GM19324 (cell line): ENCODE measurements at regions not wholly inside any gene's neighbourhood (a gene's known extent, or its start where the extent isn't known, plus 50 kb on each side); places are given as distances from the start of the nearest gene placed in this dataset.

Experiments used
- ATAC-seq: cut with Tn5 transposase; IDR thresholded peaks from one replicate; pipeline ENCODE4 v1.9.1; 2021; ENCODE audit warnings: mild to moderate bottlenecking, moderate library complexity; ENCODE audit not compliant: unreplicated experiment, low FRiP score

DNA sequence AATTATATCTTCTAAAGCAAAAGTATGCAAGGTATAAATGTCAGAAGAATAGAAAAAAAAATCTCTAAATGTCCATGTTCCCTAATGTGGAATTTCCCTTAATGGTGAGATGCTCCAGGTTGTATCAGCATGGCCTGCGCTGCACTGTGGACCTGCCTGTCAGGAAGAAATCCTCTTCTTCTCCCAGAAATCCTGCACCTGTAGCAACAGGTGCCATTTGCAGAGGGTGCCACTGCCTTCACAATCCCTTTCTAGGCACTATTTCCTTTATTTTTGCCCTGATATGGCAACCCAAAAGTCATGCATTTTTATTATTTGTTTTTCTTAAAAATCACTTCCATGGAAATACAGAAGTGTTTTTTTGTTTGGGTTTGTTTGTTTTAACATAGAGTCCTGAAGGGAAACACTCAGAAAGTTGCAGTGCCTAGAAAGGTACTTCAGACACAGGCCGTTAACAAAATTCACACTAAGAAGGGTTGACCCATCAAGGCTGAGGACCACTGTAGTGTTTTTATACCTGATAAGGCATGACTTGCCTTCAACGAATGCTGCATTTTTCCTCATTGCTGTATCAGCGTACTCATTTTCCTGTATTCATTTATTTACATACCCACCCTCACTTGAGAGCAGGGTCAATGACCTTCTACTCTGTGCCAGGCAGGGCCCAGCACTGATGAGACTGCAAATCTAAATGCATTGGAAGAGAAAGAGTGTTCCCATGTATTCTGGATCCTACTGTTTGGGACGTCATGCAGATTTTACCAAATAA is 177.8 kb downstream of the SNX18 start:
- ATAC-seq = no peak

DNA sequence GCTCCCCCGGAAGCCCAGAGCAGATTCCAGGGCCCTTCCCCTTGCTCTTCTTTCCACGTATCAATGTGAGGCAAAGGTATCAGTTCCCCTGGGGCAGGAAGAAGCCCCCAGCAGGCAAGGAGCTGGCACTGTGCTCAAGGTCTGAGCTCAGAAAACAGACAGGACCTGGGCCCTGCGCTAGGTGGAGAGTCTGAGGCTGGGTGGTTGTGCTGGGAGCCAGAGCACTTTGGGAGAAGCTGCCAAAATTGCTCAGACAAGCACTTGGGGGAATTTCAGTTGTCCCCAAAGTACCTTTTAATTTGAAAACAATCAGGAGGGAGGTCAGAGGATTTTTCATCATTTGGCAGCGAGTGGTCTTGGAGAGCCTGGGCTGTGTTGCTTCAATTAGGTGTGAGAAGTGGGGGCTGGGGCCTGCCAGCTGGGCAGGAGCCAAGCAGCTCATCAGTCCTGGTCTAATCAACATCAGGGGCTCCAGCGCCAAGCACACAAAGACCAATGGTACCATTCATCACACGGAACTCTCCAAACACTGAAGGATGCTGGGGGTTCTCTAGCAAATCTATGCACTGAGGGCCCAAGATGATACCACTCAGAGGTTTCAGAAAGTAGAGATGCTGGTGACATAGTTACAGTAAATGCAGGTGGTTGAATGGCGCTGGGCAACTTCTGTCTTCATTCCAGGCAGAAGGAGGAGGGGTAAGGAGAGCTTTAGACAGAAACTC is 176.5 kb downstream of the SNX18 start:
- ATAC-seq = no peak

DNA sequence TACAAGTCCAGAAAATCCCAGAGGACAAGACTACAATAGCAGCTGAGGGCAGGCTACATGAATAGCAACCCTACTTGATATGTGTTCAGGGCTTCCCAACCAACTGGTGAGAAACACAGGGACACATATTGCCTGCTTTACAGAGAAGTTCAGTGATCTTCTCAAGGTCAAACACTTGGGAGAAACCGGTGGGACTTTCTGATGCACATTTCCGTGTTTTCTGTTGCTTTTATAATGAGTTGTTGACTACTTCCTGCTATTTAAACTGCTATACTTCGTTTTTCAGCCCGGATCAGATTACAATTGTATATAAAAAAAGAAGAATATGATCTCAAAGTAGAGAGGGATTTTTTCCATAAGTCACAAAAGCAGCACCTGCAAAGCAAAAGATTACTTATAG is 175.1 kb downstream of the SNX18 start:
- no peak for ATAC-seq

DNA sequence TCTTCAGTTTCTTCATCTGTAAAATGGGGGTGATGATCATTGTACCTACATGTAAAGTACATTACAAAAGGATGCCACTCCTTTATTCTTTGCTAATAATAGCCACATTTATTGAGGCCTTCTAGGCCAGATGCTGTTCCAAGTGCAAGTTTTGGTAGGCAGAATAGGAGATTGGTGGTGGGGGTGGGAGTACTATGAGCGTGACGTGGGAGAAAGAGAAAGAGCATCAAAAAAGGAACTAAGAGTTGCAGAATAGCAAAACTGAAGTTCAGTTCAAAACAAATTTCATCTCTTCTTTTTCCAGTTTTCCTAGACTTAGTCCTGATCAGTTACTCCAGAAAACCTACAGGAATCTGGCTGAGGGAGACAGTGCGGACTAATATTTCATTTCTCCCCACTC is 174.1 kb downstream of the SNX18 start:
- no peak for ATAC-seq

DNA sequence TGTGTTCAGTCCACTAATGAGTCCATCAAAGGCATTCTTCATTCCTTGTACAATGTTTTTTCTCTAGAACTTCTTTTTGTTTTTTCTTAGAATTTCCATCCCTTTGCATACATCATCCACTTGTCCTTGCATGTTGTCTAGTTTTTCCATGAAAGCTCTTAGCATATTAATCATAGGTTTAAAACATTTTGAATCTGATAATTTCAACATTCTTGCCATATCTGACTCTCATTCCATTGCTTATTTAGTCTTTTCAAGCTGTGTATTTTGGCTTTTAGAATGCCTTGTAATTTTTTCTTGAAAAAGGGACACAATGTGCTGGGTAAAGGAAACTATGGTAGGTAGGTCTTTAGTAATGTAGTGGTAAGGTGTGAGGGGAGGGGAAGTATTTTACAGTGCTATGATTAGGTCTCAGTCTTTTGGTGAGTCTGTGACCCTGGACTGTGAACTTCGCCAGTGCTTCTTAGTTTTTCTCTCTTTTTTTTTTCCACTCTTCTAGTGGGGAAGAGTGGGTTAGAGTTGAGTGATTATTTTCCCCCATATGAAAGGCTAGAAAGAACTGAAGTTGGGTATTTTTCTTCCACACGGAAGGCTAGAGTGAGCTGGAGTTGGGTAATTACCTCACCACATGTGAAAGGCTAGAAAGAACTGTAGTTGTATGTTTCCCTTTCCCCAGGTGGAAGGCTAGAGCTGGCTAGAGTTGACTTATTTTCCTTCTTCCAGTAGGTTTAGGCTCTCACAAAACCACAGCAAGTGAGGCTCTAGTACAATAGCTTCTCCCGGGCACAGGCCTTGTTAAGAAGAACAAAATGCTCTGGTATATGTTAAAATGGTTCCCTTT is 172.1 kb downstream of the SNX18 start:
- no peak for ATAC-seq

DNA sequence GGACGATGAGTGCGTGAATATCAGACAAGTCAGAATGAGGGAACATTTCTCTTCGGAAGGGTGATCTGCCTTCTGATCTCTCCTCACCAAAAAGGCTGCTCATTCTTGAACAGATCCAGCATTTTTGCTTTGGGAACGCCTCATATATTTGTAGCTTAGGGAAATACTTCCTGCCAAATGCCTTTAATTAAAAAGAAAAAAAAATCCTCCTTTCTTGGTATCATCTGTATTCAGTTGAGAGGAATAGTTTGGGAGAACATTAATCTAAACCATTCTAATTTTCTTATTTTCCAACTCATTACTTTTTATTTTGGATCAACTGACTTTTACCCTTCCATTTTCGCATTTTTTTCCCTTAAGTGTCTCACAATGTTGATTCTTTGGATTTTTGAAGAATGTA is 163.4 kb downstream of the SNX18 start:
- ATAC-seq = no peak

DNA sequence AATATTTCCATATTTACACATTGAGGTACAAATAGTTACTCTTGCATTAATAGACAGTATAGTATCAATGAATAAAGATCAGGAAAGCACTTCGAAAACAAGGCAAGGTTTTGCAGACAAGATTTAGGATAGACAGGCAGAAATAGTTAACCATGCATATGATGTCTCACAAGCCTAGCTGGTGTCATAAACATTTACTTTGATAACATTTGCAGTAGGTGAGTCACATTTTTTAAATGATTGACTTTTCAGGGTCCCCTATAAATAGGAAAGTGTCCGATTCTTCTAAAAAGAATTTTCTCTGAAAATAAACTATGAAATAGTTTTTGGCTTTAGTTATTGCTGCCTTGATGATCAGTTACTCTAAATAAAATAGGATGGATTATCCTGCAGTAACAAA is 162.1 kb downstream of the SNX18 start:
- no peak for ATAC-seq

DNA sequence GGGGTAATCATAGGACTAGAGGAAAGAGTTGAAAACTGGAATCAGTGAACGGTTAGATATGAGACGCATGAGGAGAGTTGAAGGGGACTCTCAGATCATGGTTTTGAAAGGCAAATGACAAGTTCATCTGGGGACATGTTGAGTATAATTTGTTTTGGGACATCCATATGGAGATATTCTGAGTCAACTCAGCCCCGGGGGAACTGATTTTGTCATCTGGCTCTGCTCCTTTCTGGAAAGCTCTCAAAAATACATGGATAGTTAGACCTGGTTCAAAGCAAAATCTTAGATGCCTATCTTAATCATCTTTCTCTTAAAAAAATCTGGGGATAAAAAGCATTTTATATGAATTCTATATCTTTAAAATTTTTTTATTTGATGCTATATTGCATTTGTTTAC is 161.2 kb downstream of the SNX18 start:
- no peak for ATAC-seq

DNA sequence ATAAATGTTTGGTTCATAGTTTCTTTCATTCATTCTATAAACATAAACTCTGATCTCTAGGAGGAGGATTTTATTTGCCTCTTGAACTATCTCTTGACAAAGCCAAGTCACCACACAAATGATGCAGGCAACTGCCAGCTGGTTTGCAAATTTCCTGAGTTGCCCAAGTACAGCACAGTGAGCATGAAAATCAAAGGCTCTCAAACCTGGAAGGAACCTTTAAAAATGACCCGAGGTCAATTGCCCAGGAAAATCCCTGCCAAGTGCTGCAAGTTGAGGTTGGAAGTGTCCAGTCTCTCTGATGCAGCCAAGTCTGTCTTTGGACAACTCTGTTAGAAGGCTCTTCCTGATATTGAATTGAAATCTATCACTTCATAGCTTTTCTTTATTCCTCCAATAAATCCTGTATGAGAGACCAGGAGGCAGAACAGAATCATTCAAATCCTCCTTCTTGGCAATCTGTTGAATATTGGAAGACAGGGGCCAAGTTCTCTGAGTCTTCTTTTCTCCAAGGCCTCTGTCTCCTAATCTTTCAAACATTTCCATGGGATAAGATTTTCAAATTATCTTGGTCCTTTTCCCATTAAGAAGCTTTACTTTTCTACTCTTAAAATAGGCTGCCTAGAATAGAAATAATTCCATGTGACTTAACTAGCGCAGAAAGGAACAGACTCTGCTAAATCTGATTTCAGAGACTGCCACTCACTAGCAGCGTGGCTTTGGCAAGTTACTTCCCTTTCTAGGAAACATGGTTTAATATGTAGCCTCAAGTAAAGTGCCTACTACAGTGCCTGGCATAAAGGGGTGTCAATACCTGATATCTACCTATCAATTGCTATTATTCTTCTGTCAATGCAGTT is 159.2 kb downstream of the SNX18 start:
- ATAC-seq = no peak

DNA sequence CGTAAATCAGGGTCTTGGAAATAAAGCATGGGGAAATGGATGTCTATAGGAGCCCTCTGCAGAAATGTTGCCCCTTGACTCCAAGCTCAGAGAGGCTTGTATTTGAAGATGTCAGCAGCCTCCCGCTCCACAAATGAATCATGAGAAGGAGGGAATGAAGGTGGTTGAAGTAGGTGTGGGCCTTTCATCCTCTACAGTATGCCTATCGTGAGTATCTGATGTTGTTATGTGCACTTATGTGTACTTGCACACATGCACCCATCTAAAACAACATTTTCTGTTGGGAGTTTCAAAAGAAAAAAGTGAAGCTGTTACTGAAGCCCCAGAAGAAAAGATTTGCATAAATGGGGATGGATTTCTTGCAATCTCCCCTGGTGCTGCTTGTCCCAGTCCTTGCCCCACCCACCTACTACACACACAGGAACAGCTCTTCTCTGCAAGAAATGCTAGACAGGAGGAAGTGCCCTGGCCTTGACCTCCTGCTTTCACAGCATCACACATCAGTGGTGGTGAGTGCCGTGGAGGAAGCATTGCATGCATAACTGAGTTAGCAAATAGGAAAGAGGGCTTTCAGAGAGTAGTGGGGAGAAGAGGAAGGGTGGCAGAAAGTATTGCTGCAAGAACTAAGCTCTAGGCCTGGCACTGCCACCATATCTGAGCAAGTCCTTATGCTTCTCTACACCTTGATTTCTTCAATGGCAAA is 156.1 kb downstream of the SNX18 start:
- peak; percentile 72 for ATAC-seq

DNA sequence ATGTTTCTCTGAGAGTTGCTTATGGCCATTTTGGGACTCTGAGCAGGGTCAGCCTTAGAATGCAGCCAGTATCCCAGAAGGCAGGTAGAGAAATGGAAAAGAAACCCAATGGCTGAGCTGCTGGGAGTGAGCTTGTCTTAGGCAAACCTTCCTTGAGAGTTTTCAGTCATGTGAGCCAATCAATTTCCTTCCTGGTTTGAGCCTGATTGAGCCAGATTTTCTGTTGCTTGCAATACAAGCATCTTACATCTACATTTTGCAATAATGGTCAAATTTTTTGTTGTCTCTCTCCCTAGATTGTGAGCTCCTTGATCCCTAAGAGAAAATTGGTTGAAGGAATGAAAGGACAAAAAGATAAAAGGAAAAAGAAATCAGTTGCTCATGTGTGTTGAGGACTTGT is 155.3 kb downstream of the SNX18 start:
- ATAC-seq = no peak

DNA sequence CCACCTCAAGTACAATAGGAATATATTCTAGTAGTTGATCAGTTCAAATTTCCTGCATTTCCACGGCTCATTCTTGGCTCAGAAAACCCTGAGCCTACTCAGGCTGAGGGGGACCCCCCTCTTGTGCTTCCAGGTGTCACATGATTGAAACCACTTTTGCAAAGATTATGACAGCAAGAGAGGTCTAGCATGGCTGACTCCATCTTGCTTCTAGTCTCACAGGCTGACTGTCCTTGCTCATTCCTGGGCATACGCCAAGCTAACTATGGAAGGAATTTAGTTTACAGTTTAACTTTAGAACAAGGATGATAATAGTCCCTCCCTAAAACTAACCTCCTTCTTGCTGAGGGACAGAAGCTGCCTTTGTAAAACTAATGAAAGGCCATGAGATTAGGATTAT is 154.1 kb downstream of the SNX18 start:
- ATAC-seq = no peak

DNA sequence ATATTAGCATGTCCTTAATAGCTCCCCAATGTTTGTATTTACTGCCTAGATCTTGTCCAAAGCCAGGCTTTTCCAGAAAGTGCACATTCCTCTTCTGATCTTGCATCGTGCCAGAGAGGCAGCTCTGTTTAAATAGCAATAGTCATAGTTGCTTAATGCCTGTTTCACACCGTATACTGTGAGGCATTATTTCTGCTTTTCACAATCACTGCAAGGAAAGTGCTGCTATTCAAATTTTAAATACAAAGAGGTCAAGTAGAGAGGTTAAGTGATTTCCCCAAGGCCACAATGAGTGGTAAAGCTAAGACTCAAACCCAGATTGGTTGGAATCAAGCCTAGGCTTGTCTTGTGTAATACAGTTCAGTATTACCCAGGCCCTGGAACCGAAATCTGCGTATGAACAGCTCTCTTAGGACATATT is 153.6 kb downstream of the SNX18 start:
- ATAC-seq = no peak

DNA sequence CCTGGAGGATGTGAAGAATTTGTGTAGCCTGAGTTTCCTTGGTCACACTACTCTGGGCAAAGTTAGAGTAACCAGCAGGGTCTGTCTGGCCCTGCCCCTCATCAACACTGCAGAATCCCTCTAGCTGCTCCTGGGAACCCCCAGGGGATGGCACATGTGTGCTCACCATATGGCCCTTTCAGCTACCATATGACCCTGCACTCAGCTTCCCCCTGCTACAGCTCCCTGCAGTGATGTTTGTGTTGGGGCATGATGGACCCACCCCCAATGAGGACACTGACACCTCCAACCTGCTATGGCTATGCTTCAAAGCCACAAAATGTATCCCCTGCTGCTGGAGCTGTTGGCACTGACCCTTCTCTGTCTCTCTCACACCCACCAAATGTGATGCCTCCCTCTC is 152.7 kb downstream of the SNX18 start:
- no peak for ATAC-seq

DNA sequence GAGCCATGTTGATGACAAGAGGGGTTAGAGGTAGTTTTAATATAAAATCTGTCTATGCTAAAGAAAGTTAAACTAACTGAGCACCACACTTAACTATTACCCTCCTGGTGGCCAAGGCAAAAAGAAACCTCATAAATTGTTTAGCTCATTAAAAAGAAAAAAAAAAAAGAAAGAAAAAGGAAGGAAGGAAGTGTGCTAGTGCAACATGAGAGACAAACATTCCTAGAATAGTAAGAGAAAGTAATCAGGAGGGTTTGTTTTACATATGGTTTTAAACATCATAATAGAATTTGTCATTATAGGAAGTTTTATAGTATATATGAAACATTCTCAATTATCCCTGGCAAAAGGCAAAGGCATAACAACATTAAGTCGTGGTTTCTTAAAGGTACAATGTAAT is 152.3 kb downstream of the SNX18 start:
- ATAC-seq = no peak

DNA sequence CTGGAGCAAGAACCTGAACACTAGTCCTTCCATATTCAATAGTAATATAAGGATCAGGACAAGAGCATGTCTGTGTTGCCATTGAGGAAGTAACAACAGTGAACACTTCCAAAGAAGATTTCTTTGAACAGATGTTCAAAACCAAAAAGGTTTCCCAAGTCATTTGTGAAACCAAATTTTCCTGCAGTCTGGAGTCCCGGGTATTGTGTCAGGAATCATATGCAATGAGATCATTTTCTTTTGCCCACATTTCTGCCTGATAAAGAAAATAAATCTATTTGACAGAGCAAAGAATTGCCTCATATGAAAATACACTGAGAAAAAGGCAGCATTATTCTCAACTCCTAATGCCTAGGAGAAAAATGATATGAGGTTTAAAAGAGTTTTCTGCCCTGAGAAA is 151.7 kb downstream of the SNX18 start:
- no peak for ATAC-seq

DNA sequence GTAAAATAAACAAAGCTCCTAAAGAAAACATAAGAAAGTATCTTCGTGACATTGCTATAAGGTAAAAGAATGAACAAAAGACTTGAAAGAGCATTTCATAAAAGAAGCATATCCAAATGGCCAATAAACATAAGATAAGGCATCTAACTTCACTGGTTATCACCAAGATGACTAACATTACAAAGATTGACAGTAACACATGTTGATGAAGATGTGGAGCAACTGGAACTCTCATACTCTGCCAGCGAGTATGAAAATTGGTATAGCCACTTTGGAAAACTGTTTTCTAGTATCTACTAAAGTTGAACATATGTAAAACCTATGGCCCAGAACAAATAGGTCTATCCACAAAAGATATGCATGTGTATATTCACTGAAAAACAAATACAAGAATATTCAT is 150.5 kb downstream of the SNX18 start:
- no peak for ATAC-seq

DNA sequence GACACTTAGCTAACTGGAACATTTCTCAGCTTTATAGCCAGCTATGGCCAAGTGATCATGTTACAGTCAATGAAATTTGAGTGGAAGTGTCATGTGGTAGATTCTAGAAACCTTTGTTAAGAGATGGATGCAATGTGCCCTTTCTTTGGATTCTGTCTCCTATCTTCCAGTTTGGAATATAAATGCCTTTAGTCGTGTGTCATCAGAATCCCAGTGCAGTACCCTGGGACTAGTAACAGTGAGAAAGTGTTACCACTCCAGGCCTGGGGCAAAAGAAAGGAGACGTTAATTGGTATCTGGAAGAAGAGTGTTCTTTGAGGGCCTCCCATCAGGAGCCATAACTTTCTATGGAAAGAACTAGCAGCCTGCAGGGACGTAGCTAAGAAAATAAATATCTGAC is 149.6 kb downstream of the SNX18 start:
- no peak for ATAC-seq

DNA sequence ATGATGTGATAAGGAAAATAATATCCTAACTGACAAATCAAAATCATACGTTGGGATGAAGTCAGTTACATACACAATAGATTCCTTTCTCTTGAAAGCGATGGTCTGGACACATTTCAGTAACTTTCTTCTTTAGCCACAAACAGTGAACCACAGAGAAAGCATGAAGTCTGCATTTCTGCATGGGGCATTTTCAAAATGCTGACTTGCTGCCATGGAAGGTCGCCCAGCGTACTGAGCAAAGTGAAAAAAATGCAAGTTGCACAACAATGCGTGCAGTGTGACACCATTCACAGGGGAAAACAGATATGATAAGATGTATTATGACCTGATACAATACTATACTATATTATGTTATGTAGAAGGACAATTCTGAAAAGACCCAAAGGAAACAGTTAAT is 146.3 kb downstream of the SNX18 start:
- ATAC-seq = no peak

DNA sequence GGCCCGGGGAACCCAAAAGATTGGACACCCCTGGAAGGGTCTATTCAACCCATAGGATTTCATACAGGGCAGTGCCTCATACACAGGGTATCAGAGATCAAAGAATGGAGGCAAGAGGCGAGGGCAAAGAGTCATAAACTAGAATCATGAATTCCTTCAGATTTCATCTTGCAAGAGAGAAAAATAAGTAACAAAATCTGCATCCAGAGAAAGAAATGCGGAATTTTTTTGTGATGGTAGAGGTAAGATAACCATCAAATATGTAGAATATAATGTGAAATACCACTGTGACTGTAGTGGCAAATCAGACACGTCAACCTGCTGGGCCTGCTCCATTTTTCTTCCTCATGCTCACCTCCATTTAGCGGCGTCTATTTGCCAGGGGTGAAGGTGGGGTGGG is 143.6 kb downstream of the SNX18 start:
- no peak for ATAC-seq
